ENCODE measurements at regions not wholly inside any gene's neighbourhood (a gene's known extent, or its start where the extent isn't known, plus 50 kb on each side); places are given as distances from the start of the nearest gene placed in this dataset.

DNA sequence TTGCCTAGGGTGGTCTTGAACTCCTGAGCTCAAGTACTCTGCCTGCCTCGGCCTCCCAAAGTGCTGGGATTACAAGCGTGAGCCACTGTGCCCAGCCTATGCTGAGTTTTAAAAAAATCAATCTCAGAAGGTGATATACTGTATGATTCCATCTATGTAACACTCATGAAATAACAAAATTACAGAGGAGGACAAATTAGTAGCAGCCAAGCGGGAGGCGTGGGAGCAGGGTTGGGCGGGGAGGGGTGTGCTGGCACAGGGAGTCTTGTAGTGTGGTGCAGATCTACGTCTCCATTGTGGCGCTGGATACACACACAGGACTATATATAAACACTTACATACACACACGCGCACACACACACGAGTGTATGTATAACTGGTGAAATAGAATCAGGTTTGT lies 80.6 kb upstream of the LINGO1 start:
- ATAC-seq (ENCODE audit: insufficient read depth, low FRiP score) (no peak), DNase-seq (no peak)
- Histone ChIP-seq H3K27me3 (ENCODE audit: control insufficient read depth in 3 of 3, insufficient read depth in 3 of 3, low read length in 2 of 3) (no peaks in the 10 kb centered on the region), H3K4me3 (no peak overlapping the region), H3K4me1 (ENCODE audit: control insufficient read depth in 5 of 5, insufficient read depth in 5 of 5, low read length in 5 of 5) (no peaks in the 10 kb centered on the region), H3K27ac (ENCODE audit: low read depth in 1 of 2, low read length in 1 of 2) (no peak overlapping the region), H3K9ac (ENCODE audit: insufficient read depth in 1 of 2, low read length in 2 of 2) (no peak overlapping the region), H3K36me3 (ENCODE audit: control insufficient read depth in 4 of 4, insufficient read depth in 4 of 4, low read length in 4 of 4) (no peaks in the 10 kb centered on the region), H3K9me3 (ENCODE audit: control insufficient read depth in 4 of 4, insufficient read depth in 3 of 4, low read length in 3 of 4) (peaks cover 0 to 2% (median 0%) of the 10 kb centered on the region in 4 donors)
- no peak for TF ChIP-seq CTCF (IDR thresholded peaks at IDR 0.05; ENCODE audit: control extremely low read depth, extremely low read depth)
- 86 to 92% methylated on average over 10 of the region's 10 CpGs for WGBS, 2 donors

DNA sequence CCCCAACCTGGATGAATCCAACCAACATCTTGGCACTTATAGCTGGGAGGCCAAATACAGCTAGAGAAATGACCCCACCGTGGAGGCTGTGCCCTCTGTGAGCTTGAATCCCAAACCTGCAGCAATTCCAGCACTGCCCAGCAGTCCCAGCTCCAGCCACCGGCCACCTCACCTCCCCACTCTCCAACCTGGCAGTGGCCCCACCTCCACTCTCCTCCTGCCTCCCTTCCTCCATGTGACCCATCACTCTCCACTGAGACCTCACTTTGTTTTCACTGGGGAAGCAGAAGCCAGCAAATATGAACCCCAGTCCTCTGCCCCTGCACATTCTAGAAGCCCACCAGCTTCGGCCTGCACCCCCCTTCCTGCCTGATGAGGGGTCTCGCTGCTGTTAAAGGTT lies 79.7 kb upstream of the LINGO1 start:
- no peaks in the 10 kb centered on the region for H3K4me1 ChIP-seq (ENCODE audit: control insufficient read depth in 5 of 5, insufficient read depth in 5 of 5, low read length in 5 of 5)
- DNase-seq (no peak), ATAC-seq (ENCODE audit: insufficient read depth, low FRiP score) (no peak)
- no peaks in the 10 kb centered on the region for H3K9me3 ChIP-seq (ENCODE audit: control insufficient read depth in 4 of 4, insufficient read depth in 3 of 4, low read length in 3 of 4)
- no peak for TF ChIP-seq CTCF (IDR thresholded peaks at IDR 0.05; ENCODE audit: control extremely low read depth, extremely low read depth)
- WGBS, 2 donors = 54 to 75% methylated on average over 4 of the region's 4 CpGs
- H3K27ac ChIP-seq (ENCODE audit: low read depth in 1 of 2, low read length in 1 of 2) = no peak overlapping the region
- no peak overlapping the region for H3K4me3 ChIP-seq
- H3K27me3 ChIP-seq (ENCODE audit: control insufficient read depth in 3 of 3, insufficient read depth in 3 of 3, low read length in 2 of 3) = no peaks in the 10 kb centered on the region
- no peaks in the 10 kb centered on the region for H3K36me3 ChIP-seq (ENCODE audit: control insufficient read depth in 4 of 4, insufficient read depth in 4 of 4, low read length in 4 of 4)
- H3K9ac ChIP-seq (ENCODE audit: insufficient read depth in 1 of 2, low read length in 2 of 2) = no peak overlapping the region

DNA sequence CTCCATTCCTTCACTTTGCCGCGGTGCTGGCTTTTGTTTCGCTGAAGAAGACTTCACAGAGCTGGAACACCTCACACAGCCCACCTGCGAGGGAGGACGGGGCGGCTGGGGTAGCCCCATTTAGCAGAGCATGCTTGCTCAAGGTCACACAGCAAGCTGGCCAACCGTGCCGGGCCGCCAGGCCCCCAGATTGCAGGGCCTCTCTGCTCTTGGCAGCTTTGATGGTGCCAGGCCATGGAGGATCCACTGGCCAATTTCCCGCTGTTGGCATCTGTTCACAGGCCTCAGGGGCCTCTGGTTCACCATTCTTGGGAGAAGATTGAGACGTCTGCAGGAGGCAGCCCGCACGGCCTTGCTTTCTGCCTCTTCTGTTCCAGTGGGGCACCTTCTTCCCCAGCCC lies 77.9 kb upstream of the LINGO1 start:
- ATAC-seq (ENCODE audit: insufficient read depth, low FRiP score) (no peak), DNase-seq (no peak)
- 85 to 90% methylated on average over 13 of the region's 13 CpGs for WGBS, 2 donors
- TF ChIP-seq CTCF (IDR thresholded peaks at IDR 0.05; ENCODE audit: control extremely low read depth, extremely low read depth) = no peak
- H3K27me3 ChIP-seq (ENCODE audit: control insufficient read depth in 3 of 3, insufficient read depth in 3 of 3, low read length in 2 of 3) = no peaks in the 10 kb centered on the region
- H3K36me3 ChIP-seq (ENCODE audit: control insufficient read depth in 4 of 4, insufficient read depth in 4 of 4, low read length in 4 of 4) = no peaks in the 10 kb centered on the region
- no peak overlapping the region for H3K9ac ChIP-seq (ENCODE audit: insufficient read depth in 1 of 2, low read length in 2 of 2)
- H3K4me1 ChIP-seq (ENCODE audit: control insufficient read depth in 5 of 5, insufficient read depth in 5 of 5, low read length in 5 of 5) = no peaks in the 10 kb centered on the region
- H3K27ac ChIP-seq (ENCODE audit: low read depth in 1 of 2, low read length in 1 of 2) = no peak overlapping the region
- H3K4me3 ChIP-seq = no peak overlapping the region
- H3K9me3 ChIP-seq (ENCODE audit: control insufficient read depth in 4 of 4, insufficient read depth in 3 of 4, low read length in 3 of 4) = no peaks in the 10 kb centered on the region

GRCh38 chr15:77710206-77710605 lies 77.5 kb upstream of the LINGO1 start:
- Histone ChIP-seq H3K27me3 (ENCODE audit: control insufficient read depth in 3 of 3, insufficient read depth in 3 of 3, low read length in 2 of 3) (no peaks in the 10 kb centered on the region), H3K27ac (ENCODE audit: low read depth in 1 of 2, low read length in 1 of 2) (no peak overlapping the region), H3K4me1 (ENCODE audit: control insufficient read depth in 5 of 5, insufficient read depth in 5 of 5, low read length in 5 of 5) (no peaks in the 10 kb centered on the region), H3K9me3 (ENCODE audit: control insufficient read depth in 4 of 4, insufficient read depth in 3 of 4, low read length in 3 of 4) (no peaks in the 10 kb centered on the region), H3K4me3 (no peak overlapping the region), H3K9ac (ENCODE audit: insufficient read depth in 1 of 2, low read length in 2 of 2) (no peak overlapping the region), H3K36me3 (ENCODE audit: control insufficient read depth in 4 of 4, insufficient read depth in 4 of 4, low read length in 4 of 4) (no peaks in the 10 kb centered on the region)
- 71 to 78% methylated on average over 10 of the region's 10 CpGs for WGBS, 2 donors
- no peak for TF ChIP-seq CTCF (IDR thresholded peaks at IDR 0.05; ENCODE audit: control extremely low read depth, extremely low read depth)
- no peak for ATAC-seq (ENCODE audit: insufficient read depth, low FRiP score)
- no peak for DNase-seq
